Glutamatergic neuron (in vitro differentiated cells): ENCODE measurements at regions not wholly inside any gene's neighbourhood (a gene's known extent, or its start where the extent isn't known, plus 50 kb on each side); places are given as distances from the start of the nearest gene placed in this dataset.

Source experiments
- DNase-seq: peaks from one replicate; pipeline ENCODE4 v3.0.0; 2022
- H3K27ac Mint-ChIP-seq: one replicate; pipeline ENCODE4 v1.8.0; 2020; ENCODE audit warnings: mild to moderate bottlenecking, mixed read lengths, inconsistent platforms; ENCODE audit not compliant: unreplicated experiment
- H3K27me3 Mint-ChIP-seq: one replicate; pipeline ENCODE4 v1.8.0; 2020; ENCODE audit warnings: mild to moderate bottlenecking, moderate library complexity, mixed read lengths, inconsistent platforms; ENCODE audit not compliant: unreplicated experiment
- H3K36me3 Mint-ChIP-seq: one replicate; pipeline ENCODE4 v1.8.0; 2020; ENCODE audit warnings: mild to moderate bottlenecking, mixed read lengths, inconsistent platforms; ENCODE audit not compliant: unreplicated experiment
- H3K4me1 Mint-ChIP-seq: one replicate; pipeline ENCODE4 v1.8.0; 2020; ENCODE audit warnings: mild to moderate bottlenecking, low read depth, mixed read lengths, inconsistent platforms; ENCODE audit not compliant: unreplicated experiment
- H3K4me3 Mint-ChIP-seq: one replicate; pipeline ENCODE4 v1.8.0; 2020; ENCODE audit warnings: mild to moderate bottlenecking, mixed read lengths, inconsistent platforms; ENCODE audit not compliant: unreplicated experiment
- H3K9me3 Mint-ChIP-seq: one replicate; pipeline ENCODE4 v1.8.0; 2020; ENCODE audit warnings: mild to moderate bottlenecking, moderate library complexity, mixed read lengths, inconsistent platforms; ENCODE audit not compliant: unreplicated experiment
- CTCF ChIP-seq: fragments of 200-600 bp; sonication (generic); IDR thresholded peaks from one replicate; pipeline ENCODE4 v1.5.0; 2021; ENCODE audit not compliant: partially characterized antibody, unreplicated experiment

- no peak overlapping the region for H3K27ac Mint-ChIP-seq
- H3K4me3 Mint-ChIP-seq: no peak overlapping the region
- H3K36me3 Mint-ChIP-seq: no peaks in the 10 kb centered on the region
- no peaks in the 10 kb centered on the region for H3K4me1 Mint-ChIP-seq
- no peaks in the 10 kb centered on the region for H3K9me3 Mint-ChIP-seq
- DNase-seq: no peak
- H3K27me3 Mint-ChIP-seq: no peaks in the 10 kb centered on the region
- TF ChIP-seq CTCF: no peak
Measured at GRCh38 chr12:59234391-59234790, 314.1 kb upstream of the LRIG3 start.

GRCh38 chr12:59230334-59230733 is 310.0 kb upstream of the LRIG3 start:
- TF ChIP-seq CTCF: no peak
- no peak overlapping the region for H3K27ac Mint-ChIP-seq
- no peak for DNase-seq
- peaks cover 2% of the 10 kb centered on the region for H3K9me3 Mint-ChIP-seq
- peaks cover 3% of the 10 kb centered on the region for H3K27me3 Mint-ChIP-seq
- no peak overlapping the region for H3K4me3 Mint-ChIP-seq
- peaks cover 2% of the 10 kb centered on the region for H3K36me3 Mint-ChIP-seq
- no peaks in the 10 kb centered on the region for H3K4me1 Mint-ChIP-seq

GRCh38 chr12:59219148-59219547 is 298.8 kb upstream of the LRIG3 start:
- H3K27me3 Mint-ChIP-seq: no peaks in the 10 kb centered on the region
- DNase-seq: no peak
- no peaks in the 10 kb centered on the region for H3K36me3 Mint-ChIP-seq
- TF ChIP-seq CTCF: no peak
- H3K4me1 Mint-ChIP-seq: no peaks in the 10 kb centered on the region
- H3K4me3 Mint-ChIP-seq: no peak overlapping the region
- H3K27ac Mint-ChIP-seq: no peak overlapping the region
- no peaks in the 10 kb centered on the region for H3K9me3 Mint-ChIP-seq

- Mint-ChIP-seq H3K27ac (no peak overlapping the region), H3K4me1 (no peaks in the 10 kb centered on the region), H3K36me3 (no peaks in the 10 kb centered on the region), H3K4me3 (no peak overlapping the region), H3K27me3 (no peaks in the 10 kb centered on the region), H3K9me3 (no peaks in the 10 kb centered on the region)
- no peak for DNase-seq
- TF ChIP-seq CTCF: no peak
Measured at GRCh38 chr12:59196989-59197388, 276.7 kb upstream of the LRIG3 start.

- Mint-ChIP-seq H3K36me3 (no peaks in the 10 kb centered on the region), H3K27ac (no peak overlapping the region)
Measured at GRCh38 chr12:59194794-59195193, 274.5 kb upstream of the LRIG3 start.

More at GRCh38 chr12:59194794-59195193, 274.5 kb upstream of the LRIG3 start:
- DNase-seq: no peak
- Mint-ChIP-seq H3K4me3 (no peak overlapping the region), H3K4me1 (no peaks in the 10 kb centered on the region), H3K27me3 (no peaks in the 10 kb centered on the region), H3K9me3 (no peaks in the 10 kb centered on the region)
- TF ChIP-seq CTCF: no peak
